HG03354 (cell line): ENCODE measurements at regions not wholly inside any gene's neighbourhood (a gene's known extent, or its start where the extent isn't known, plus 50 kb on each side); places are given as distances from the start of the nearest gene placed in this dataset.

Experiments used
- ATAC-seq: cut with Tn5 transposase; IDR thresholded peaks from one replicate; pipeline ENCODE4 v1.9.1; 2021; ENCODE audit warnings: mild to moderate bottlenecking; ENCODE audit not compliant: unreplicated experiment, poor library complexity, severe bottlenecking

- no peak for ATAC-seq
These were observed 65.7 kb downstream of the TMEM18 start for GRCh38 chr2:611519-611918.

GRCh38 chr2:610491-610890, 66.7 kb downstream of the TMEM18 start:
- no peak for ATAC-seq

DNA sequence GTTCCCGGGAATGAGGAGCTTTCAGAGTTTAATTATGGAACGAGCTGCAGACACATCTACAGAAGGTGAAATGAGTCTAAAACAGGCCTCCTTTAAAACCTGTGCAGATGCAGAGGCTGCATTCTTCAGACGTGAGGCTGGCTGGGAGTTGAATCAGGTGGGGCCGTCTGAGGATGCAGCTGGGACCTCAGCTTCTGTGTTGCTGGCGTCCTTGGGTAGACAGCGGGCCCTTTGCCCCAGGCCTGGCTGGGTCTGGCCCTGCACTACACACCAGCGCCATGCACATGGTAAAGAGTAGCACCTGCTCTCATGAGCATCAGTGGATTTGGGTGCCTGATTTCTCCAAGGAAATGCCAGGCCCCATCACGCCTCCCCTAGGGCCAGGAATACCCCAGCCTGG, 67.3 kb downstream of the TMEM18 start:
- no peak for ATAC-seq

GRCh38 chr2:609449-609848, 67.8 kb downstream of the TMEM18 start:
- ATAC-seq: no peak

DNA sequence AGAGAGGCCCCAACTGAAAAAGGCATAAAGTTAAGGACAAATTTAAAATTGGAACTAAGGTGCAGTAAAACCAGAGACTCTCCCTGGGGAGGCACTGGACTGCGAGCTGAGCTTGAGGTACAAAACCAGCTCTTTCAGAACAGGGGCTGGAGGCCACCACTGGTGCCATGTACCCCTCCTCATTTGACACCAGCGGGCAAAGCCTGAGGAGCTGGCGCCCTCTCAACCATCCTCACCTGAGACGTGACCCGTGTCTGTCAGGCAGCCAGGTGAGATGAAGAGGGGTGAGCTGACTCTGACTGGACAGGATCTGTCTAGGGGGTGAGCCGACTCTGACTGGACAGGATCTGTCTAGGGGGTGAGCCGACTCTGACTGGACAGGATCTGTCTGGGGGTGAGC, 68.5 kb downstream of the TMEM18 start:
- ATAC-seq: no peak

GRCh38 chr2:608297-608696, 68.9 kb downstream of the TMEM18 start:
- ATAC-seq: no peak

DNA sequence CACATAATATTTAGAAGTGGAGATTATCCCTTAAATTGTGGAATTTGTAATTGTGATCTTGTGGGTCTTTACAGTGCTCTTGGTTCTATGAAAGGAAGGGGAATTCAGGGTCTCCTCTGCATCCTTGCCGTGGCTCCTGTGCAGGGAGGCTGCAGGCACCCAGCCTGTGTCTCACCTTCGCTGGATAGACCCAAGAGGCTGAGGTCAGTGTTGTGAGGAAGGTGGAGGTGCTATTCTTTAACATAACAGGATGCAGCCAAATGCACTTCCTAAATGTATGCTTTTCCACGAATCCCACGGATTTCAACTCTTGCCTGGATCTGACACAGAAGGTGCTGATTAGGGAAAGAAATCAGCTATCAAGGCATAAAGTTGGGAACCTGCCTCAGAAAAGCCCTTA, 69.5 kb downstream of the TMEM18 start:
- ATAC-seq: no peak

DNA sequence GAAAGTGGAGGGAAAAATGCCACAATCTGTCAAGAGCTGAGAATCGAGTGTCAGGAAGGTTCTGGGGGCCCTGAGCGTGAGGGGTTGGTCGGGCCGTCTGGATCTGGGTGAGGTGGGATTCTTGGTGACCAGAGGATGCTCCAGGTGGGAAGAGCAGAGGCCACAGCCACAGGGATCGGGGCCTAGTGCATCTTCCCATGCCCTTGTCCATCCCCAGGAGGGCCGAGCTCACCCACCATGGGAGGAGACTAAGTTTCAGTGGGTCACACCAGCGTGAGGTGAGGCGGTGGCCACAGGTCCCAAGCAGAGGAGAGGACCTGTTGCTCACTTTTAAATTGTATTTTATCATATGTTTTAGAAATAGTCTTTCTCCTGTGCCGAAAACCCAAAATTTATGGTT, 70.0 kb downstream of the TMEM18 start:
- no peak for ATAC-seq

GRCh38 chr2:605674-606608, 71.3 kb downstream of the TMEM18 start:
- ATAC-seq: no peak

GRCh38 chr2:604854-605524, 72.2 kb downstream of the TMEM18 start:
- ATAC-seq: no peak

DNA sequence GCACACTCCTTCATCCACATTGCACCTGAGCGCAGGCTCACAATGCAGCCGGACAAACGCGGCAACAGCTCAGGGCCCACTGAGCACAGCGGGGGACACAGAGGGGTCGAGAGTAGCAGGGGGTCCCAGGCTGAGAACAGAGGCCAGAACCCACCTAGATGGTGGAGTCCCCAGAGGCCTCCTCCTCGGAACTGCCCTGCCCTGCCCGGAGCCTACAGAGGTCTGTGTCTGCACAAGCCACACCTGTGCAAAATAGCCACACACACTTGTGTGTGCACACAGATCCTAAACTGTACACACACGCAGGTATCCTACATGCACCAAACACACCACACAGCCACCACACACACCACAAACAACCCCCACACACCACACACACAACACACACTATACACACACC, 72.8 kb downstream of the TMEM18 start:
- no peak for ATAC-seq

GRCh38 chr2:603869-604268, 73.3 kb downstream of the TMEM18 start:
- no peak for ATAC-seq

GRCh38 chr2:603427-603826, 73.8 kb downstream of the TMEM18 start:
- ATAC-seq: no peak

DNA sequence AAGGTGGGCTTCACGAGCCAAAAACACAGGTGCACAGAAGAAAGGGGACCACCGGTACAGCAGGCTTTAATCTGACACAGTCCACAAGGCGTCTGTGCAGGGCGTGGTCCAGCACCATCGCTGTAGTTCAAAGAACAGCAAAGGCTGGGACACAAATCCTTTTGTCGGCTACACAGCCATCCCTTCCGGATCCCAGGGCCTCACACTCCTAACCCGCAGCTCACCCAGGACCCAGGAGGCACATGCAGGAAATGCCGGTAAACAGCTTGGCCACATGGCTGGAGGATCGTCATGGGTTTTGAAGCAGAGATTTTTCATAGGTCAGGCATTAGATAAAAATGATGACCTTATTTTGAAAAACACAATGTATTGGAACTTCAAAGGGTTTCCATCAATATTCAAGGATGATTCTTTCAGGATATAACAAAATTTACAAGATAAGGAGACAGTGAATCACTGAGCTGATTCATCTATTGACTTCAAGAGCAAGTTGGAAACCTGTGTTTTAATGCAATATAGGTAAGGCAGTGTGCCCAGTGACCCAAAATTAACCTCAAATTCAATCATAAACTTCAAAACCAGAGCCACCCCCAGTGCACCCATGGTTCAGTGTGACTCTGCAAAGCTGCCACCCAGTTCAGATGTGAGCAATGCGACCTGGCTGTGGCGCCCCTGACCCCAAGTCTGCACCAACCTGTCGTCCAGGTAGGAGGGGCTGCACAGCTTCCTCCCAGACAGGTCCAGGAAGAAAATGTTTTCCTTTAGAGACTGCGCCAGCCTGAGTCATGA, 74.4 kb downstream of the TMEM18 start:
- no peak for ATAC-seq

GRCh38 chr2:601806-602455, 75.3 kb downstream of the TMEM18 start:
- no peak for ATAC-seq

GRCh38 chr2:601387-601698, 75.9 kb downstream of the TMEM18 start:
- ATAC-seq: no peak

DNA sequence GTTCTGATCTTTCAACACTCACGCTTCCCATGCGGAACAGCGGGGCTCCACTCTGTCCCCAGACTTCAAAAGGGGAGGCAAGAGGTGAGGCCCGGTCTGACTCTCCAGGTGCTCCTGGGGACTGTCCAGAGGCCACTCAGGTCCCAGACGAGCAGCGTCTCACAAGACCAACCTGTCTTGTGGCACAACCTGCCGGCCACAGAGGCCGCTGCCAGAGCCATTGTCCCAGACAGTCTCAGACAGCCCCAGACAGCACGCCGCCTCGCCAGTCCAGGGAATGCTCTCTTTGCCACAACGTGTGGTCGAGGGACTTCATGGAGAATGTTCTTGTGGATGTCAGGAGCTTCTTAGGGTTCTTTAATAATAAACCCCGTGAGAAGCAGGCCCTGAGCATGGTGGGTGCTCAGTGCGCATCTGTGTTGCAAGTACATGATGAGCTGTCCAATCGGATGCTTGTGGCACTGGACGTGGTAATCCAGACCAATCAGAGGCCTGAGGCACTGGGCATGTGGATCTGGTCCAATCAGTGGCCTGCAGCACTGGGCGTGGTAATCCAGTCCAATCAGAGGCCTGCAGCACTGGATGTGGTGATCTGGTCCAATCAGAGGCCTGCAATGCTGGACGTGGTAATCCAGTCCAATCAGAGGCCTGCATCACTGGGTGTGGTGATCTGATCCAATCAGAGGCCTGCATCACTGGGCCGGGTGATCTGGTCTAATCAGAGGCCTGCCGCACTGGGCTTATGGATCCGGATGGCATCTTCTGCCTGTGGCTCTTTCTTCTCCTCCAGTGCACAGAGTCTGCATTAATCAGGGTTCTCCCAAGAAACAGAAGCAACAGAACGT, 76.4 kb downstream of the TMEM18 start:
- no peak for ATAC-seq

DNA sequence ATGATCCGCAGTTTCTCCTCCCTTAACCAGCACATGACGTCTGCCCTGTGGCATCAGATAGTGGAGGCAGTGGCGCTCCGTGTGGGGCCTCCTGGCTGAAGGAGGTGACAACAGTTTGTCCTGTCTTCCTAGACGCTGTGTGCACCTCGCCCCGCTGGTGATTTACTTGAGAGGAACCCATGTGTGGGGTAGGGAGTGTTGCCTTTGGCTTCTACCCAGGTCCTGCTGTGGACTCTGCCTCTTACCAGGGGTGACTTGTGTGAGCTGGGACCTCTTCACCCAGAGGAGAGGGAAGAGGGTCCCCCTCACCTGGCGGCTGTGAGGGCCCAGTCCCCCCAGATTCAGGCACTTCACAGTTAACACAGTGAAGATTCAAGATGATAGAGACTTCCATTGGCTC, 77.6 kb downstream of the TMEM18 start:
- no peak for ATAC-seq

DNA sequence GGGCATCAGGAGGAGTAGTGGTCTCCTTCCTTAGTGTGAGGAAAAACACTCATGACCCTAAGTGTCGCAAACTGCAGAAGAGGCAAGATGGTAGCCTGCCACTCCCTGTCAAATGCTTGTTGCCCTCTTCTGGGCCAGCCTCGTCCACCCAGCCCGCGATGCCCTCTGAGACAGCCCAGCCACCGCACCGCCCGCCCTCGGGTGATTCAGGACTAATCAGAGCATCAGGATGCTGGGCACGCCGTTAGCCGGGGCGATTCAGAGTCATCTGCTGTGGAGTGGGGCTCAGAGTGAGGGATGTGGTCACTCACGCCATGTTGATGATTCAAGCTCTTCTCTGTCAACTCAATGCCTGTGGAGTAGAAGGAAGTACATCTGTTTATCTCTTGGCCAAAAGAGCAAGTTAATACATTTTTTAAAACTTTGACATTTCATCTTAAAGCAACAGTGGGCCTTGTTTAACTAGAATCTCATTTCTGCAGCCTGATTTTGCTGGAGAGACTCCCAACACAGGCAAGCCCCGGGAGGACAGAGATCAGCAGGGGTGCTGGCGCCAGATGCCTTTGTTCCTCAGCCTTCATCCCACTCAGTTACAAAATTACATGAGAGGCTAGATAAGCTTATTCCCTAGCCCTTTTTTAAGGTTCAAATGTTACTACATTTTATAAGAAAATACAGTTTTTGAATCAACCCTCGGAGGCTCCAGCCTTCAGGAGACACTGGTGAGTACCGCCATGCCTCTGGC, 79.0 kb downstream of the TMEM18 start:
- no peak for ATAC-seq
